ENCODE measurements at regions not wholly inside any gene's neighbourhood (a gene's known extent, or its start where the extent isn't known, plus 50 kb on each side); places are given as distances from the start of the nearest gene placed in this dataset.

DNA sequence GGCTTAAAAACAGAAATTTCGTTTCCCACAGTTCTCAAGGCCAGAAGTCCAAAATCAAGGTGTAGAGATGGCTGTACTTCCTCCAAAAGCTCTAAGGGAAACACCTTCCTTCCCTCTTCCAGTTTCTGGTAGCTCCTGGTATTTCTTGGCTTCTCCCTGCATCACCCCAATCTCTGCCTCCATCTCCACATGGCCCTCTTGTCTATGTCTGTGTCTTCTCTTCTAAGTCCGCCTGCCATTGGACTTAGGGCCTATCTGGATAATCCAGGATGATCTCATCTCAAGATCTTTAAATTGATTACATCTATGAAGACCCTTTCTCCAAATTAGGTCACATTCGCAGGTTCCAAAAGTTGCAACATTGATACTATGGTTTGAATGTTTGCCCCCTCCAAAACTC is 105.6 kb downstream of the ATPSCKMT start (continued):
- TF ChIP-seq, protein P1, sequence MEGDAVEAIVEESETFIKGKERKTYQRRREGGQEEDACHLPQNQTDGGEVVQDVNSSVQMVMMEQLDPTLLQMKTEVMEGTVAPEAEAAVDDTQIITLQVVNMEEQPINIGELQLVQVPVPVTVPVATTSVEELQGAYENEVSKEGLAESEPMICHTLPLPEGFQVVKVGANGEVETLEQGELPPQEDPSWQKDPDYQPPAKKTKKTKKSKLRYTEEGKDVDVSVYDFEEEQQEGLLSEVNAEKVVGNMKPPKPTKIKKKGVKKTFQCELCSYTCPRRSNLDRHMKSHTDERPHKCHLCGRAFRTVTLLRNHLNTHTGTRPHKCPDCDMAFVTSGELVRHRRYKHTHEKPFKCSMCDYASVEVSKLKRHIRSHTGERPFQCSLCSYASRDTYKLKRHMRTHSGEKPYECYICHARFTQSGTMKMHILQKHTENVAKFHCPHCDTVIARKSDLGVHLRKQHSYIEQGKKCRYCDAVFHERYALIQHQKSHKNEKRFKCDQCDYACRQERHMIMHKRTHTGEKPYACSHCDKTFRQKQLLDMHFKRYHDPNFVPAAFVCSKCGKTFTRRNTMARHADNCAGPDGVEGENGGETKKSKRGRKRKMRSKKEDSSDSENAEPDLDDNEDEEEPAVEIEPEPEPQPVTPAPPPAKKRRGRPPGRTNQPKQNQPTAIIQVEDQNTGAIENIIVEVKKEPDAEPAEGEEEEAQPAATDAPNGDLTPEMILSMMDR (IDR thresholded peaks at IDR 0.05 in 2 of 3, conservative IDR thresholded peaks at IDR 0.05 in 1 of 3; ENCODE audit: borderline replicate concordance in 1 of 3, insufficient read depth in 1 of 3, low read depth in 2 of 3, low read length in 2 of 3): no peak

DNA sequence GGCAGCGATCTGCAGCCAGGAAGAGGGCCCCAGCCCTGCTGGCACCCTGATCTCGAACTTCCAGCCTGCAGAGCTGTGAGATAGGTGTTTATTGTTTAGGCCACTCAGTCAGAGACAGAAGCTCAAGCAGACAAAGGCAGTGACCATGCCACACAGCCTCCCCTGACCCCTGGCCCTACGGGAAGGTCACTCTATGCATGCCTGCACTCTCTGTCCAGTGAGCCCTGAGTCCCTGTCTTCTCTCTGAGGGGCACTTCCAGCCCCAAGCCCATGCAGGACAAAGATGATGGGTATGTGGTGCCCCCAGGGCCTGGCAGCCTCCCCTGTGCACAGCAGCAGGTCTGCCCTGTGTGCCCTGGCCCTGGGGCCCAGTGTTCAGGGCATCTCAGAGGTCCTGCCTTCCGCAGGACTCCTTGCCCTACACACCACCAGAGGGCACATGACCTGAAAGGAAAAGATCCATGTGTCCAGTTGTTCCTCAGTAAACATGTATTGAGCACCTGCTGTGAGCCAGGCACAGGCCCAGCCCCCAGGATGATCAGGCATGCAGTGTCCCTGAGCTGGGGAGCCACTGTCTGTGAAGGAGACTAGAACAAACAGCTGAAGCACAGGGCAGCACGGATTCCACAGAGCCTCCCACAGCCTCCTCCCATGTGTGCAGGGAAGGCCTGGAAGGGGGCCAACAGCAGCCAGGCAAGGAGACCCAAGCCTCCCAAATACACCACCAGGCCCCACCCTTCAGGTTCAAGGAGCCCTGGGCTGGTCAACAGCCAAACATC is 109.3 kb downstream of the ATPSCKMT start:
- BruUV-seq (replicated peaks): no TSS peak
- intact Hi-C loops (cut with micrococcal nuclease): loop anchor here (5.0 kb wide), 1 partner anchor 92 kb away; no protein-coding TSS in a partner anchor

More for the DNA sequence above, 109.3 kb downstream of the ATPSCKMT start:
- no peaks in the 10 kb centered on the region for H3K9me2 ChIP-seq (ENCODE audit: insufficient read depth)
- no peaks in the 10 kb centered on the region for H3K9me3 ChIP-seq (ENCODE audit: control insufficient read depth in 1 of 2, insufficient read depth in 1 of 2, low read depth in 1 of 2, low read length in 2 of 2)
- no peaks in the 10 kb centered on the region for H3K27me3 ChIP-seq (ENCODE audit: insufficient read depth, low read length)
- ATAC-seq: peak; percentile 94
- H3K9ac ChIP-seq (ENCODE audit: low read length): no peak overlapping the region
- H3K4me3 ChIP-seq (replicated peaks in 1 of 2; ENCODE audit: low read depth in 1 of 2, low read length in 2 of 2): no peak overlapping the region
- no peaks in the 10 kb centered on the region for H3K79me2 ChIP-seq (ENCODE audit: insufficient read depth, low read length)
- no peaks in the 10 kb centered on the region for H3K4me1 ChIP-seq (ENCODE audit: control insufficient read depth in 1 of 2, insufficient read depth in 2 of 2, low read length in 2 of 2)
- ChIA-PET CTCF (no interaction called here), POLR2A (no interaction called here), RAD21 (ENCODE audit: low non-redundant PET in 1 of 2, low total read pairs in 2 of 2, uncharacterized antibody in 2 of 2, unreplicated experiment in 2 of 2) (no interaction called here)
- no peak overlapping the region for H3K27ac ChIP-seq (ENCODE audit: low read depth, low read length)
- H3K4me2 ChIP-seq (ENCODE audit: low read length): no peak overlapping the region
- TF ChIP-seq EZH2 (IDR thresholded peaks at IDR 0.05) (no peak), ZNF274 (IDR thresholded peaks at IDR 0.05; ENCODE audit: low read depth, low read length) (no peak), TCF7L2 (IDR thresholded peaks at IDR 0.05; ENCODE audit: borderline replicate concordance, extremely low read depth, insufficient read depth, insufficient read length) (no peak), RAD21 (IDR thresholded peaks at IDR 0.05; ENCODE audit: low read depth) (peak; percentile 21; the same call in 1 of the 2 replicates)
- TF ChIP-seq, protein P2, sequence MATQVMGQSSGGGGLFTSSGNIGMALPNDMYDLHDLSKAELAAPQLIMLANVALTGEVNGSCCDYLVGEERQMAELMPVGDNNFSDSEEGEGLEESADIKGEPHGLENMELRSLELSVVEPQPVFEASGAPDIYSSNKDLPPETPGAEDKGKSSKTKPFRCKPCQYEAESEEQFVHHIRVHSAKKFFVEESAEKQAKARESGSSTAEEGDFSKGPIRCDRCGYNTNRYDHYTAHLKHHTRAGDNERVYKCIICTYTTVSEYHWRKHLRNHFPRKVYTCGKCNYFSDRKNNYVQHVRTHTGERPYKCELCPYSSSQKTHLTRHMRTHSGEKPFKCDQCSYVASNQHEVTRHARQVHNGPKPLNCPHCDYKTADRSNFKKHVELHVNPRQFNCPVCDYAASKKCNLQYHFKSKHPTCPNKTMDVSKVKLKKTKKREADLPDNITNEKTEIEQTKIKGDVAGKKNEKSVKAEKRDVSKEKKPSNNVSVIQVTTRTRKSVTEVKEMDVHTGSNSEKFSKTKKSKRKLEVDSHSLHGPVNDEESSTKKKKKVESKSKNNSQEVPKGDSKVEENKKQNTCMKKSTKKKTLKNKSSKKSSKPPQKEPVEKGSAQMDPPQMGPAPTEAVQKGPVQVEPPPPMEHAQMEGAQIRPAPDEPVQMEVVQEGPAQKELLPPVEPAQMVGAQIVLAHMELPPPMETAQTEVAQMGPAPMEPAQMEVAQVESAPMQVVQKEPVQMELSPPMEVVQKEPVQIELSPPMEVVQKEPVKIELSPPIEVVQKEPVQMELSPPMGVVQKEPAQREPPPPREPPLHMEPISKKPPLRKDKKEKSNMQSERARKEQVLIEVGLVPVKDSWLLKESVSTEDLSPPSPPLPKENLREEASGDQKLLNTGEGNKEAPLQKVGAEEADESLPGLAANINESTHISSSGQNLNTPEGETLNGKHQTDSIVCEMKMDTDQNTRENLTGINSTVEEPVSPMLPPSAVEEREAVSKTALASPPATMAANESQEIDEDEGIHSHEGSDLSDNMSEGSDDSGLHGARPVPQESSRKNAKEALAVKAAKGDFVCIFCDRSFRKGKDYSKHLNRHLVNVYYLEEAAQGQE (IDR thresholded peaks at IDR 0.05; ENCODE audit: low read depth): no peak
- TF ChIP-seq, protein P3, sequence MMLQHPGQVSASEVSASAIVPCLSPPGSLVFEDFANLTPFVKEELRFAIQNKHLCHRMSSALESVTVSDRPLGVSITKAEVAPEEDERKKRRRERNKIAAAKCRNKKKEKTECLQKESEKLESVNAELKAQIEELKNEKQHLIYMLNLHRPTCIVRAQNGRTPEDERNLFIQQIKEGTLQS (IDR thresholded peaks at IDR 0.05): no peak
- TF ChIP-seq, protein P1 (IDR thresholded peaks at IDR 0.05 in 2 of 3, conservative IDR thresholded peaks at IDR 0.05 in 1 of 3; ENCODE audit: borderline replicate concordance in 1 of 3, insufficient read depth in 1 of 3, low read depth in 2 of 3, low read length in 2 of 3): peak; percentile 20 to 54 (median 47); a peak in 4 of 6 replicates
- H3K36me3 ChIP-seq (ENCODE audit: control insufficient read depth in 1 of 2, insufficient read depth in 2 of 2, low read length in 2 of 2): no peaks in the 10 kb centered on the region
- H4K20me1 ChIP-seq (ENCODE audit: insufficient read depth): no peaks in the 10 kb centered on the region
- DNase-seq (ENCODE audit: low read depth, low spot score): peak; percentile 13
- H2AFZ ChIP-seq (ENCODE audit: low read depth, low read length, poor library complexity, severe bottlenecking): no peak overlapping the region
